PC-9 (cell line): ENCODE measurements at regions not wholly inside any gene's neighbourhood (a gene's known extent, or its start where the extent isn't known, plus 50 kb on each side); places are given as distances from the start of the nearest gene placed in this dataset.

ENCODE experiments used
- BruUV-seq: library from RNA; stranded (reverse); fragments of 400-500 nt; replicated peaks from 2 replicates; lab custom pipeline; 2021; lab: Mats Ljungman, UMichigan
- CTCF ChIA-PET: fragments of 300-600 bp; sonication (Branson Sonifier 250); formaldehyde crosslinking; loops from one replicate; lab custom pipeline; 2022; ENCODE audit warnings: antibody characterized with exemption; lab: Charles Lee
- POLR2A ChIA-PET: fragments of 300-600 bp; sonication (Branson Sonifier 250); formaldehyde crosslinking; loops from one replicate; lab custom pipeline; 2022; ENCODE audit warnings: antibody characterized with exemption; ENCODE audit not compliant: unreplicated experiment; lab: Charles Lee
- DNase-seq, 2 experiments: peaks; one replicate each; pipeline versions ENCODE4 v3.0.0 to v3.0.0-alpha.2; 2015 to 2022; ENCODE audit warnings: mixed read lengths in 1 of 2
- H2AFZ ChIP-seq: fragments of 200-600 bp; sonication (generic); 2 replicates; pipeline ENCODE4 v1.8.1; 2017; ENCODE audit warnings: antibody characterized with exemption
- H3F3A ChIP-seq: fragments of 200-600 bp; sonication (generic); 2 replicates; pipeline ENCODE4 v1.8.1; 2017; ENCODE audit warnings: antibody characterized with exemption, mild to moderate bottlenecking, low read depth; ENCODE audit not compliant: insufficient read depth
- H3K27ac ChIP-seq: fragments of 200-600 bp; sonication (generic); 2 replicates; pipeline ENCODE4 v1.6.1; 2016; ENCODE audit warnings: mixed run types
- H3K27me3 ChIP-seq: fragments of 200-600 bp; sonication (generic); 2 replicates; pipeline ENCODE4 v1.6.1; 2016; ENCODE audit warnings: low read depth, mixed run types; ENCODE audit not compliant: insufficient read depth
- H3K36me3 ChIP-seq: fragments of 200-600 bp; sonication (generic); 2 replicates; pipeline ENCODE4 v1.6.1; 2016; ENCODE audit warnings: low read depth, mixed run types
- H3K4me1 ChIP-seq: fragments of 200-600 bp; sonication (generic); replicated peaks from 2 replicates; pipeline ENCODE4 v1.6.1; 2016; ENCODE audit warnings: mixed run types; ENCODE audit not compliant: insufficient read depth
- H3K4me2 ChIP-seq: fragments of 200-600 bp; sonication (generic); 2 replicates; pipeline ENCODE4 v1.6.1; 2017; ENCODE audit warnings: mixed run types
- H3K4me3 ChIP-seq: fragments of 200-600 bp; sonication (generic); 2 replicates; pipeline ENCODE4 v1.6.1; 2016; ENCODE audit warnings: mixed run types
- H3K79me2 ChIP-seq: fragments of 200-600 bp; sonication (generic); 2 replicates; pipeline ENCODE4 v1.6.1; 2017; ENCODE audit warnings: low read depth, mixed run types
- H3K9me2 ChIP-seq: fragments of 200-600 bp; sonication (generic); 2 replicates; pipeline ENCODE4 v1.8.1; 2017; ENCODE audit warnings: mild to moderate bottlenecking; ENCODE audit not compliant: insufficient read depth
- H3K9me3 ChIP-seq: fragments of 200-600 bp; sonication (generic); 2 replicates; pipeline ENCODE4 v1.8.1; 2016; ENCODE audit warnings: low read depth; ENCODE audit not compliant: insufficient read depth
- H4K20me1 ChIP-seq: fragments of 200-600 bp; sonication (generic); 2 replicates; pipeline ENCODE4 v1.8.1; 2017; ENCODE audit not compliant: insufficient read depth
- EZH2 ChIP-seq: fragments of 200-600 bp; sonication (generic); IDR thresholded peaks from 2 replicates; pipeline ENCODE4 v1.8.0; 2017; ENCODE audit warnings: antibody characterized with exemption, low read depth
- intact Hi-C: fragments of 100-400 bp; cut with micrococcal nuclease; formaldehyde crosslinking; loops from one replicate; pipeline ENCODE4 v1.10.0; 2022; ENCODE audit not compliant: unreplicated experiment
- TF ChIP-seq, protein P1 (sequence below): fragments of 200-600 bp; sonication (generic); conservative IDR thresholded peaks from 2 replicates; pipeline ENCODE4 v1.6.1; 2017; ENCODE audit warnings: mixed run types, antibody characterized with exemption, mild to moderate bottlenecking, moderate library complexity

DNA sequence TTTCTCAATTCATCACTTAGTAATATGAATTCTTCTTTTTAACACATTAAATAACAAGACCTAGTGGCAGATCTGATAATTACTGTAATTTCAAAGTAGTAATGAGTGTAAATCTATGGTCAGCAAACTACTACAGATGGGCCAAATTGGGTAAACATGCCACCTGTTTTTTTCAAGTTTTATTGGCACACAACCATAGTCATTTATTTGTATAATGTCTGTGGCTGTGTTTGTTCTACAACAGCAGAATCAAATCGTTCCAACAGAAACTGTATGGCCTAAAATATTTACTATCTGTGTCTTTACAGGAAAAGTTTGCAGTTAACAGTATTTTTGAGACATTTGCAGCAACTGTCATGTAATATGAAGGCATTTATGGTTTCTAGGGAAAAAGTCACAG is 86.1 kb upstream of the EYA2 start:
- H3K27ac ChIP-seq = no peak overlapping the region
- H3K9me3 ChIP-seq = no peaks in the 10 kb centered on the region
- intact Hi-C loops = no loop called here
- H3K4me2 ChIP-seq = no peak overlapping the region
- H3K27me3 ChIP-seq = no peaks in the 10 kb centered on the region
- H2AFZ ChIP-seq = no peak overlapping the region
- DNase-seq = no peak
- no peaks in the 10 kb centered on the region for H3K36me3 ChIP-seq
- H3K4me1 ChIP-seq = peaks cover 9% of the 10 kb centered on the region; the same call in 1 of the 2 replicates
- no peaks in the 10 kb centered on the region for H3K79me2 ChIP-seq
- no TSS peak for BruUV-seq
- no peaks in the 10 kb centered on the region for H3K9me2 ChIP-seq
- TF ChIP-seq, protein P1, sequence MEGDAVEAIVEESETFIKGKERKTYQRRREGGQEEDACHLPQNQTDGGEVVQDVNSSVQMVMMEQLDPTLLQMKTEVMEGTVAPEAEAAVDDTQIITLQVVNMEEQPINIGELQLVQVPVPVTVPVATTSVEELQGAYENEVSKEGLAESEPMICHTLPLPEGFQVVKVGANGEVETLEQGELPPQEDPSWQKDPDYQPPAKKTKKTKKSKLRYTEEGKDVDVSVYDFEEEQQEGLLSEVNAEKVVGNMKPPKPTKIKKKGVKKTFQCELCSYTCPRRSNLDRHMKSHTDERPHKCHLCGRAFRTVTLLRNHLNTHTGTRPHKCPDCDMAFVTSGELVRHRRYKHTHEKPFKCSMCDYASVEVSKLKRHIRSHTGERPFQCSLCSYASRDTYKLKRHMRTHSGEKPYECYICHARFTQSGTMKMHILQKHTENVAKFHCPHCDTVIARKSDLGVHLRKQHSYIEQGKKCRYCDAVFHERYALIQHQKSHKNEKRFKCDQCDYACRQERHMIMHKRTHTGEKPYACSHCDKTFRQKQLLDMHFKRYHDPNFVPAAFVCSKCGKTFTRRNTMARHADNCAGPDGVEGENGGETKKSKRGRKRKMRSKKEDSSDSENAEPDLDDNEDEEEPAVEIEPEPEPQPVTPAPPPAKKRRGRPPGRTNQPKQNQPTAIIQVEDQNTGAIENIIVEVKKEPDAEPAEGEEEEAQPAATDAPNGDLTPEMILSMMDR = no peak
- TF ChIP-seq EZH2 = no peak
- H3K4me3 ChIP-seq = no peak overlapping the region
- no peaks in the 10 kb centered on the region for H4K20me1 ChIP-seq
- ChIA-PET CTCF (no interaction called here), POLR2A (no interaction called here)
- peaks cover 8% of the 10 kb centered on the region for H3F3A ChIP-seq

DNA sequence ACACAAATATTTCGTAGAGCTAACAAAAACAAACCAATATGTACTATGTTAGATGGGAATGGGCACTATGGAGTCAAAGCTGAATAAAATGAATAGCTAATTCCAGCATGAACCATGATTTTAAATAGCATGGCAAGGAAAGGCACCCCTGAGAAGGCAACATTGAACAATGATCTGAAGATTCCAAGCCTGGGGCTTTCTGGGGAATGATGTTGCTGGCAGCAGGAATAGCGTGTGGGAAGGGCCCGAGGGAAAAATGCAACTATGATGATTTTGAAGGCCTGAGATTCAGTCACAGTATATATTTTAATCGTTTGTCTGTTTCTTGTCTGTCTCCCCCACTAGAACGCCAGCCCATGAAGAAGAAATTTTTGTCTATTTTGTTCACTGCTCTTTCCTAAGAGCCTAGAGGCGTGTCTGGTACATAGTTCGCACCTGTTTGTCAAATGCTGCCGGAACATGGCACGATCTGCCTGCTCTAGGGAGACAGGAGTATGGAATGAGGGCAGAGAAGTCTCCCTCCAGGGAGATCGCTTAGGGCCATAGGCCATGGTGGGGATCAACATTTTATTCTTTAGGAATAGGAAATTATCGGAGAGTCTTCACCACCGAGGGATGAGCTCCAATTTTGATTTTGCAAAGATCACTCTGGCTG is 84.8 kb upstream of the EYA2 start:
- H3K9me3 ChIP-seq = no peaks in the 10 kb centered on the region
- peaks cover 21% of the 10 kb centered on the region; the same call in 1 of the 2 replicates for H3K4me1 ChIP-seq
- ChIA-PET CTCF (no interaction called here), POLR2A (no interaction called here)
- H3F3A ChIP-seq = peaks cover 20% of the 10 kb centered on the region
- no peak overlapping the region for H3K4me3 ChIP-seq
- no peak overlapping the region for H3K4me2 ChIP-seq
- H3K9me2 ChIP-seq = no peaks in the 10 kb centered on the region
- no peak overlapping the region for H2AFZ ChIP-seq
- H3K36me3 ChIP-seq = no peaks in the 10 kb centered on the region
- H3K79me2 ChIP-seq = no peaks in the 10 kb centered on the region
- TF ChIP-seq, protein P1 = no peak
- no peak for TF ChIP-seq EZH2
- intact Hi-C loops = loop anchor here (10.0 kb wide), 1 partner anchor 335 kb away; no protein-coding TSS in a partner anchor
- H3K27me3 ChIP-seq = no peaks in the 10 kb centered on the region
- no peak for DNase-seq
- no peak overlapping the region for H3K27ac ChIP-seq
- H4K20me1 ChIP-seq = no peaks in the 10 kb centered on the region
- no TSS peak for BruUV-seq

DNA sequence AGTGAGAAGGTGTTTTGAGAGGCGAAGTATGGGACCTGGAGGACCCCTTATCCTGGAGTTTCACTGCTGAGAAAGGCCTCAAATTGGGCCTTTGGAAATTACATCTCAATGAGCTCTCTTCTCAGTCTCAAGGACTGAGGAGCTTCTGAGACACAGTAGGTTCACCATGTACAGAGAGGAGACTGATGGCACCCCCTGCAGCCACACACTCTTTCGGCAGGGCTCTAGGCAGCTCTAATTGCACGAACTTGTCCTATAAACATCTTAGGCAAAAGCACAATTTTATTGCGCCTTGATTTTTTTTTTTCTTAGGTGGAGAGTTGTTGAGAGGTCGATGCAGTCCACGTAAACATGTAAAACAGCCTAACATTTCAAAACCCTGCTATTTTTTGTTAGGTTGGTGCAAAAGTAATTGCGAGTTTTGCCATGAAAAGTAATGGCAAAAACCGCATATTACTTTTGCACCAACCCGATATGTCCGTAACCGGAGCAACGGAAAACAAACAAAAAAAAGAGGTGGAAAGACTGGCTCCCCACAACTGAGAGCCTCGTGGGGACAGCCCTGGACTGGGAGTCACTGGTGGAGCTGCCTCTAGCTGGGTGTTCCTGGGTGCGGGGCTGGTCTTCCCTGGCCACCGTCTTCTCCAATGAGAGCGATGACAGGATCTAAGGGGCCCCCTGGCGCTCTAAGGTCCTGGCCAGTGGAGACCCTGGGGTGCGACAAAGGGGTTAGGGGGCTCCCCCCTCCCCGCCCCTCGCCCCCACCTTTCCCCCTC is 84.0 kb upstream of the EYA2 start:
- H3K36me3 ChIP-seq = no peaks in the 10 kb centered on the region
- ChIA-PET POLR2A (no interaction called here), CTCF (no interaction called here)
- TF ChIP-seq, protein P1 = no peak
- no peak for TF ChIP-seq EZH2
- H3K4me3 ChIP-seq = no peak overlapping the region
- no peaks in the 10 kb centered on the region for H4K20me1 ChIP-seq
- H3K9me2 ChIP-seq = no peaks in the 10 kb centered on the region
- peaks cover 27% of the 10 kb centered on the region for H3K4me1 ChIP-seq
- BruUV-seq = no TSS peak
- DNase-seq = no peak
- peaks cover 28% of the 10 kb centered on the region for H3F3A ChIP-seq
- no peaks in the 10 kb centered on the region for H3K27me3 ChIP-seq
- H3K4me2 ChIP-seq = no peak overlapping the region
- no peak overlapping the region for H3K27ac ChIP-seq
- no peak overlapping the region for H2AFZ ChIP-seq
- intact Hi-C loops = loop anchor here (10.0 kb wide), 1 partner anchor 334 kb away; no protein-coding TSS in a partner anchor
- no peaks in the 10 kb centered on the region for H3K9me3 ChIP-seq
- H3K79me2 ChIP-seq = no peaks in the 10 kb centered on the region
